ENCODE measurements at regions not wholly inside any gene's neighbourhood (a gene's known extent, or its start where the extent isn't known, plus 50 kb on each side); places are given as distances from the start of the nearest gene placed in this dataset.
"Not testable (repeated sequence)": the region's sequence is repeated elsewhere in the genome, so short reads cannot be mapped to it uniquely, and the experiment has no call there.

- Histone ChIP-seq H3K36me3 (ENCODE audit: control insufficient read depth, insufficient read depth, low read length) (no peaks in the 10 kb centered on the region), H3K4me3 (replicated peaks; ENCODE audit: low read depth, low read length) (no peak overlapping the region), H3K27me3 (replicated peaks; ENCODE audit: control insufficient read depth, insufficient read depth, low read length) (no peaks in the 10 kb centered on the region)
- TF ChIP-seq, protein P1, sequence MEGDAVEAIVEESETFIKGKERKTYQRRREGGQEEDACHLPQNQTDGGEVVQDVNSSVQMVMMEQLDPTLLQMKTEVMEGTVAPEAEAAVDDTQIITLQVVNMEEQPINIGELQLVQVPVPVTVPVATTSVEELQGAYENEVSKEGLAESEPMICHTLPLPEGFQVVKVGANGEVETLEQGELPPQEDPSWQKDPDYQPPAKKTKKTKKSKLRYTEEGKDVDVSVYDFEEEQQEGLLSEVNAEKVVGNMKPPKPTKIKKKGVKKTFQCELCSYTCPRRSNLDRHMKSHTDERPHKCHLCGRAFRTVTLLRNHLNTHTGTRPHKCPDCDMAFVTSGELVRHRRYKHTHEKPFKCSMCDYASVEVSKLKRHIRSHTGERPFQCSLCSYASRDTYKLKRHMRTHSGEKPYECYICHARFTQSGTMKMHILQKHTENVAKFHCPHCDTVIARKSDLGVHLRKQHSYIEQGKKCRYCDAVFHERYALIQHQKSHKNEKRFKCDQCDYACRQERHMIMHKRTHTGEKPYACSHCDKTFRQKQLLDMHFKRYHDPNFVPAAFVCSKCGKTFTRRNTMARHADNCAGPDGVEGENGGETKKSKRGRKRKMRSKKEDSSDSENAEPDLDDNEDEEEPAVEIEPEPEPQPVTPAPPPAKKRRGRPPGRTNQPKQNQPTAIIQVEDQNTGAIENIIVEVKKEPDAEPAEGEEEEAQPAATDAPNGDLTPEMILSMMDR (IDR thresholded peaks at IDR 0.05; ENCODE audit: insufficient read depth, low read length, poor library complexity, severe bottlenecking) = no peak
- DNase-seq (ENCODE audit: extremely low read depth, insufficient read length) = no peak
Observed at GRCh38 chr6:68200929-68201328, 434.2 kb upstream of the ADGRB3 start.

- DNase-seq (ENCODE audit: extremely low read depth, insufficient read length) = no peak
- TF ChIP-seq, protein P1 (IDR thresholded peaks at IDR 0.05; ENCODE audit: insufficient read depth, low read length, poor library complexity, severe bottlenecking) = no peak
- Histone ChIP-seq H3K36me3 (ENCODE audit: control insufficient read depth, insufficient read depth, low read length) (no peaks in the 10 kb centered on the region), H3K27me3 (replicated peaks; ENCODE audit: control insufficient read depth, insufficient read depth, low read length) (no peaks in the 10 kb centered on the region), H3K4me3 (replicated peaks; ENCODE audit: low read depth, low read length) (no peak overlapping the region)
Observed at GRCh38 chr6:68197356-68197755, 437.7 kb upstream of the ADGRB3 start.

- Histone ChIP-seq H3K4me3 (replicated peaks; ENCODE audit: low read depth, low read length) (no peak overlapping the region), H3K27me3 (replicated peaks; ENCODE audit: control insufficient read depth, insufficient read depth, low read length) (no peaks in the 10 kb centered on the region), H3K36me3 (ENCODE audit: control insufficient read depth, insufficient read depth, low read length) (no peaks in the 10 kb centered on the region)
- no peak for DNase-seq (ENCODE audit: extremely low read depth, insufficient read length)
- TF ChIP-seq, protein P1 (IDR thresholded peaks at IDR 0.05; ENCODE audit: insufficient read depth, low read length, poor library complexity, severe bottlenecking) = peak; percentile 54
Observed at GRCh38 chr6:68196645-68197044, 438.4 kb upstream of the ADGRB3 start.

DNA sequence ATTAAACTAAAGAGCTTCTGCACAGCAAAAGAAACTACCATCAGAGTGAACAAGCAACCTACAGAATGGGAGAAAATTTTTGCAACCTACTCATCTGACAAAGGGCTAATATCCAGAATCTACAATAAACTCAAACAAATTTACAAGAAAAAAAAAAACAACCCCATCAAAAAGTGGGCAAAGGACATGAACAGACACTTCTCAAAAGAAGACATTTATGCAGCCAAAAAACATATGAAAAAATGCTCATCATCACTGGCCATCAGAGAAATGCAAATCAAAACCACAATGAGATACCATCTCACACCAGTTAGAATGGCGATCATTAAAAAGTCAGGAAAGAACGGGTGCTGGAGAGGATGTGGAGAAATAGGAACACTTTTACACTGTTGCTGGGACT lies 439.3 kb upstream of the ADGRB3 start:
- H3K27me3 ChIP-seq (replicated peaks; ENCODE audit: control insufficient read depth, insufficient read depth, low read length); H3K36me3 ChIP-seq (ENCODE audit: control insufficient read depth, insufficient read depth, low read length); H3K4me3 ChIP-seq (replicated peaks; ENCODE audit: low read depth, low read length); DNase-seq (ENCODE audit: extremely low read depth, insufficient read length): not testable (repeated sequence)

DNA sequence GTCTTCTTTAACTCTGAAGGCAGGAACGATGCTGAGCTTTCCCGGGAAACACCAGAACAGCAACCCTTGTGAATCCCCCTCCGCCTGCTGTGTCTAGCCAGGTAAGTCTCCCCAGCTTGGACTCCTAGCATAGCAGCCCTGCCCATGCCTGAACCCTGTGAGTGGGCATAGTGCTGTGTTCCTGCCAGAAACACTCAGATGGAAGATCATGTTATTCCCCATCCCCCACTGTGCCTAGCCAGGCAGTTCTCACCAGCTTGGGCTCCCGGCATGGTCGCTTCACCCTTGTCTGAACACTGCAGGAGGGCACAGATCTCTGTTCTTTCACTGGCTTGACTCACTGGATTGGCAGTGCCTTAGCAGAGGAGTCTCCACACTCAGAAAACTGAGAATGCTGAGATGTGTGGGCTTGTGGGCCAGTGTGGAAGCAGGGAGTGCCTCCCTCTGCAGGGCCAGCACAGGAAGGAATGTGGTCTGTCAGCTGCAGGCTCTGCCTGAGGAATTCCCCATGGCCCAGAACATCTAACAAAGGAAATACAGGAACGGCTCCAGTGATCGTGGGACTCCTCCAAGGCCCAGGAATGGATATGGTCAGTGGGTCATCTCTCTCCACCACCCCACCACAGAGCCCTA lies 440.1 kb upstream of the ADGRB3 start:
- Histone ChIP-seq H3K27me3 (replicated peaks; ENCODE audit: control insufficient read depth, insufficient read depth, low read length) (no peaks in the 10 kb centered on the region), H3K36me3 (ENCODE audit: control insufficient read depth, insufficient read depth, low read length) (no peaks in the 10 kb centered on the region), H3K4me3 (replicated peaks; ENCODE audit: low read depth, low read length) (no peak overlapping the region)
- TF ChIP-seq, protein P1 (IDR thresholded peaks at IDR 0.05; ENCODE audit: insufficient read depth, low read length, poor library complexity, severe bottlenecking) = no peak
- no peak for DNase-seq (ENCODE audit: extremely low read depth, insufficient read length)

DNA sequence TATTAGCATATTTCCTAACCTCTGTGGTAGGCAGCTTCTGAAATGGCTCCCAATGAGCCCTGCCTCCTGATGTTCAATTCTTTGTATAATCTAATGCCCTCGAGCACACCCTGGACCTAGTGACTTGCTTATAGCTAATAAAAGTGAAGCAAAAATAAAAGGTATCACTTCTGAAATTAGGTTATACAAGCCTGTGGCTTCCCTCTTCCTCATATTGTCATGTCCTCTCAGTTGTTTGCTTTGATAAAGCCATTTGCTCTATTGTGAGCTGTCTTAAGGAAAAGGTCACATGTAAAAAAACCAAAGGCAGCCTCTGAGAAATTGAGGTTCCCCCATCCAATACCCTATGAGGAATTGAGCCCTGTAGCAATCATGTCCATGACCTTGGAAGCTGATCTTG lies 442.1 kb upstream of the ADGRB3 start:
- Histone ChIP-seq H3K4me3 (replicated peaks; ENCODE audit: low read depth, low read length) (no peak overlapping the region), H3K27me3 (replicated peaks; ENCODE audit: control insufficient read depth, insufficient read depth, low read length) (no peaks in the 10 kb centered on the region), H3K36me3 (ENCODE audit: control insufficient read depth, insufficient read depth, low read length) (no peaks in the 10 kb centered on the region)
- DNase-seq (ENCODE audit: extremely low read depth, insufficient read length) = no peak
- TF ChIP-seq, protein P1 (IDR thresholded peaks at IDR 0.05; ENCODE audit: insufficient read depth, low read length, poor library complexity, severe bottlenecking) = no peak
